HS-5 (cell line): ENCODE measurements at regions not wholly inside any gene's neighbourhood (a gene's known extent, or its start where the extent isn't known, plus 50 kb on each side); places are given as distances from the start of the nearest gene placed in this dataset.
"Not testable (repeated sequence)": the region's sequence is repeated elsewhere in the genome, so short reads cannot be mapped to it uniquely, and the experiment has no call there.

Experiments
- DNase-seq: peaks from one replicate; pipeline ENCODE4 v3.0.0-alpha.2; 2012; ENCODE audit warnings: low read depth

- DNase-seq = no peak
These were observed 284.5 kb upstream of the POU5F2 start for GRCh38 chr5:94025788-94026473.

GRCh38 chr5:94024620-94025019 is 283.2 kb upstream of the POU5F2 start:
- DNase-seq = no peak

GRCh38 chr5:94024101-94024500 is 282.7 kb upstream of the POU5F2 start:
- DNase-seq = no peak

- peak; percentile 56 for DNase-seq
These were observed 279.8 kb upstream of the POU5F2 start for GRCh38 chr5:94021246-94021645.

- no peak for DNase-seq
These were observed 276.2 kb upstream of the POU5F2 start for GRCh38 chr5:94017579-94017978.

GRCh38 chr5:94010814-94011213 is 269.4 kb upstream of the POU5F2 start:
- no peak for DNase-seq

- DNase-seq = no peak
These were observed 267.8 kb upstream of the POU5F2 start for GRCh38 chr5:94009161-94009560.

- no peak for DNase-seq
These were observed 257.6 kb upstream of the POU5F2 start for GRCh38 chr5:93998951-93999455.

- DNase-seq = no peak
These were observed 256.2 kb upstream of the POU5F2 start for GRCh38 chr5:93997562-93997961.

- DNase-seq = peak; percentile 16
These were observed 253.8 kb upstream of the POU5F2 start for GRCh38 chr5:93995126-93995621.

- no peak for DNase-seq
These were observed 251.8 kb upstream of the POU5F2 start for GRCh38 chr5:93993161-93993560.

- no peak for DNase-seq
These were observed 249.2 kb upstream of the POU5F2 start for GRCh38 chr5:93990504-93991070.

- not testable (repeated sequence) for DNase-seq
These were observed 244.7 kb upstream of the POU5F2 start for GRCh38 chr5:93985940-93986570.

- no peak for DNase-seq
These were observed 236.8 kb upstream of the POU5F2 start for GRCh38 chr5:93978222-93978621.

GRCh38 chr5:93967923-93968322 is 226.5 kb upstream of the POU5F2 start:
- no peak for DNase-seq

GRCh38 chr5:93964421-93964820 is 223.0 kb upstream of the POU5F2 start:
- DNase-seq = no peak

GRCh38 chr5:93960042-93960441 is 218.6 kb upstream of the POU5F2 start:
- DNase-seq = no peak

- DNase-seq = no peak
These were observed 214.6 kb upstream of the POU5F2 start for GRCh38 chr5:93956006-93956405.

- DNase-seq = no peak
These were observed 213.1 kb upstream of the POU5F2 start for GRCh38 chr5:93954421-93955069.

- DNase-seq = no peak
These were observed 212.0 kb upstream of the POU5F2 start for GRCh38 chr5:93953442-93953841.

- no peak for DNase-seq
These were observed 200.5 kb upstream of the POU5F2 start for GRCh38 chr5:93941897-93942296.

GRCh38 chr5:93933269-93933668 is 191.9 kb upstream of the POU5F2 start:
- DNase-seq = not testable (repeated sequence)

- no peak for DNase-seq
These were observed 188.7 kb upstream of the POU5F2 start for GRCh38 chr5:93930098-93930497.
